Calu3 (cell line): ENCODE measurements at regions not wholly inside any gene's neighbourhood (a gene's known extent, or its start where the extent isn't known, plus 50 kb on each side); places are given as distances from the start of the nearest gene placed in this dataset.

Experiments
- BruUV-seq: library from RNA; stranded (reverse); fragments of 400-500 nt; replicated peaks from 2 replicates; lab custom pipeline; 2021; lab: Mats Ljungman, UMichigan
- CTCF ChIA-PET: fragments of 300-600 bp; sonication (Branson Sonifier 250); formaldehyde crosslinking; loops from one replicate; lab custom pipeline; 2022; ENCODE audit warnings: antibody characterized with exemption; lab: Charles Lee
- DNase-seq: peaks from one replicate; pipeline ENCODE4 v3.0.0; 2022
- H3K27ac Mint-ChIP-seq: one replicate; pipeline ENCODE4 v1.8.0; 2022; ENCODE audit warnings: mixed read lengths; ENCODE audit not compliant: unreplicated experiment
- H3K27me3 Mint-ChIP-seq: one replicate; pipeline ENCODE4 v1.8.0; 2022; ENCODE audit warnings: mixed read lengths; ENCODE audit not compliant: unreplicated experiment
- H3K36me3 Mint-ChIP-seq: one replicate; pipeline ENCODE4 v1.8.0; 2022; ENCODE audit warnings: mild to moderate bottlenecking, moderate library complexity, mixed read lengths; ENCODE audit not compliant: insufficient read depth, unreplicated experiment
- H3K4me1 Mint-ChIP-seq: one replicate; pipeline ENCODE4 v1.8.0; 2022; ENCODE audit warnings: mild to moderate bottlenecking, low read depth, mixed read lengths; ENCODE audit not compliant: unreplicated experiment
- H3K4me3 Mint-ChIP-seq: one replicate; pipeline ENCODE4 v1.8.0; 2022; ENCODE audit warnings: mild to moderate bottlenecking, low read depth, moderate library complexity, mixed read lengths; ENCODE audit not compliant: unreplicated experiment
- H3K9me3 Mint-ChIP-seq: one replicate; pipeline ENCODE4 v1.8.0; 2022; ENCODE audit warnings: low read depth, mixed read lengths; ENCODE audit not compliant: unreplicated experiment
- intact Hi-C: fragments of 100-400 bp; cut with micrococcal nuclease; formaldehyde crosslinking; loops from one replicate; pipeline ENCODE4 v1.10.0; 2022; ENCODE audit not compliant: unreplicated experiment
- TF ChIP-seq, protein P1 (sequence below): fragments of 200-600 bp; IDR thresholded peaks from one replicate; pipeline ENCODE4 v1.8.0; 2022; ENCODE audit warnings: antibody characterized with exemption; ENCODE audit not compliant: unreplicated experiment

DNA sequence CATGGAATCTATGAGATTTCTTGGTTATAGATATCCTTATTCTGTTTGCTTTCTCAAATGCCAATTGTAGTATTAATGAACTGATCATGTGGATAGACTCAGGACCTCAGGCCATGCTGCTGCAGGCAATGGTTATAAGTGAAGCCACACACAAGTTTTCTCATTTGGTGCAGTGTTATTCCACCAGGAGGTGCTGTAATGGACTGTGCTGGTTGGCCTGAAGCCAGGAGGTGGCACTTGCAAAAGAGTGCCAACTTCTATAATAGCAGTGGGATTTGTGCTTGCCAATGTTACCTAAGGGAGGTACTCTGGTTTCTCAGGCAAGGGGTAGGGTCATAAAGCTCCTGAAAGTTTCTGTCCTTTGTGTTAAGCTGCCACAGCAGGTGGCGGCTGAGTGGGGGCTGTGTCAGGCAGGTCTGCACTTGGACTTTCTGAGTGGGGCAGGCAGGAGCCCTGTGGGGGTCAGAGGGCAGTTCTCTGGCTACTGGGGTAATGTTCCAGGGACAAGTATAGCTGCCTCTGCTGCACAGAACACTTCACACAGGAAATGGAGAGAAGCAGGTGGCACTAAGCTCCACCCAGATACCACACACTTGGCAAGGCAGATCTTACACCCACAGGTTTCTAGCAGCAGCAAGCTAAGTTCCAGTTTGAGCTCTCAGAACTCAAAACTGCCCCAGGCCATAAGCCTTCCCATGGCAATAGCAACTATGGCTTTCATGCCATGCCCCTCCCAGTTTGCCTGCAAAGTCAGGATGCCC is 352.6 kb upstream of the CWC22 start:
- no peak overlapping the region for H3K27ac Mint-ChIP-seq
- H3K9me3 Mint-ChIP-seq = no peaks in the 10 kb centered on the region
- no peaks in the 10 kb centered on the region for H3K27me3 Mint-ChIP-seq
- no peak overlapping the region for H3K4me3 Mint-ChIP-seq
- CTCF ChIA-PET = interaction anchor here (0.5 kb wide), 1 partner anchor 64 kb away, joined by 5 read pairs; no protein-coding TSS in a partner anchor
- peaks cover 20% of the 10 kb centered on the region for H3K4me1 Mint-ChIP-seq
- intact Hi-C loops = loop anchor here (10.0 kb wide), 1 partner anchor 155 kb away; no protein-coding TSS in a partner anchor
- BruUV-seq = no TSS peak
- DNase-seq = peak; percentile 30
- TF ChIP-seq, protein P1, sequence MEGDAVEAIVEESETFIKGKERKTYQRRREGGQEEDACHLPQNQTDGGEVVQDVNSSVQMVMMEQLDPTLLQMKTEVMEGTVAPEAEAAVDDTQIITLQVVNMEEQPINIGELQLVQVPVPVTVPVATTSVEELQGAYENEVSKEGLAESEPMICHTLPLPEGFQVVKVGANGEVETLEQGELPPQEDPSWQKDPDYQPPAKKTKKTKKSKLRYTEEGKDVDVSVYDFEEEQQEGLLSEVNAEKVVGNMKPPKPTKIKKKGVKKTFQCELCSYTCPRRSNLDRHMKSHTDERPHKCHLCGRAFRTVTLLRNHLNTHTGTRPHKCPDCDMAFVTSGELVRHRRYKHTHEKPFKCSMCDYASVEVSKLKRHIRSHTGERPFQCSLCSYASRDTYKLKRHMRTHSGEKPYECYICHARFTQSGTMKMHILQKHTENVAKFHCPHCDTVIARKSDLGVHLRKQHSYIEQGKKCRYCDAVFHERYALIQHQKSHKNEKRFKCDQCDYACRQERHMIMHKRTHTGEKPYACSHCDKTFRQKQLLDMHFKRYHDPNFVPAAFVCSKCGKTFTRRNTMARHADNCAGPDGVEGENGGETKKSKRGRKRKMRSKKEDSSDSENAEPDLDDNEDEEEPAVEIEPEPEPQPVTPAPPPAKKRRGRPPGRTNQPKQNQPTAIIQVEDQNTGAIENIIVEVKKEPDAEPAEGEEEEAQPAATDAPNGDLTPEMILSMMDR = peak; percentile 12
- no peaks in the 10 kb centered on the region for H3K36me3 Mint-ChIP-seq

DNA sequence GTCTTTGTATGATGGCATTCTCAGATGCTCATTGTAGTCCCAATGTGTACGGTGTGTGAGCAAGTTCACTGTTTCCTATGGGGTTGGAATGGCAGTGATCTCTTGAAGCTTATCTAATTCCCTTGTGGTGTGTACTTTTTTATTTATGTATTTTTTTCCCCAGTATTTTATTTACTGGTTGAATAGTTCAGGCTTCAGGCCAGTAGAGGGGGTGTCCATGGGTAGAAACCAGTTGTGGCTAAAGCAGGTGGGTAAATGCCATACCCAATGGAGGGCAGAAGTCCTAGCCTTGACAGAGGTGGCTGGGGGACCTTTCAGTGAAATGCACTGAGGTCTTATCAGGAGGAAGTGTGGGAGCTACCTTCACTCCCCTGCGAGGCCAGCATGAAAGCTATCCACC is 351.4 kb upstream of the CWC22 start:
- Mint-ChIP-seq H3K27ac (no peak overlapping the region), H3K36me3 (no peaks in the 10 kb centered on the region), H3K4me1 (peaks cover 18% of the 10 kb centered on the region), H3K27me3 (no peaks in the 10 kb centered on the region), H3K4me3 (no peak overlapping the region), H3K9me3 (no peaks in the 10 kb centered on the region)
- CTCF ChIA-PET = no interaction called here
- no peak for DNase-seq
- BruUV-seq = no TSS peak
- intact Hi-C loops = no loop called here
- TF ChIP-seq, protein P1 = no peak

DNA sequence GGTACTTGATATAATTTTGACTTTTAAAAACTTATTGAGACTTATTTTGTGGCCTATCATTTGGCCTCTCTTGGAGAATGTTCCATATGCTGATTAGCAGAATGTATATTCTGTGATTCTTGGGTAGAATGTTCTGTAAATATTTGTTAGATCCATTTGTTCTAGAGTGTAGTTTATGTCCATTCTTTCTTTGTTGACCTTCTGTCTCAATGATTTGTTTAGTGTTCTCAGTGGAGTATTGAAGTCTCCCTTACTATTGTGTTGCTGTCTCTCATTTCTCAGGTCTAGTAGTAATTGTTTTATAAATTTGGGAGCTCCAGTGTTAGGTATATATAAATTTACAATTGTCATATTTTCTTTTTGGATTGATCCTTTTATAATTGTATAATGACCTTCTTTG is 349.6 kb upstream of the CWC22 start:
- intact Hi-C loops = no loop called here
- Mint-ChIP-seq H3K4me1 (peaks cover 18% of the 10 kb centered on the region), H3K27me3 (no peaks in the 10 kb centered on the region), H3K4me3 (no peak overlapping the region), H3K36me3 (no peaks in the 10 kb centered on the region), H3K9me3 (no peaks in the 10 kb centered on the region), H3K27ac (no peak overlapping the region)
- CTCF ChIA-PET = no interaction called here
- no TSS peak for BruUV-seq
- DNase-seq = no peak
- TF ChIP-seq, protein P1 = no peak

DNA sequence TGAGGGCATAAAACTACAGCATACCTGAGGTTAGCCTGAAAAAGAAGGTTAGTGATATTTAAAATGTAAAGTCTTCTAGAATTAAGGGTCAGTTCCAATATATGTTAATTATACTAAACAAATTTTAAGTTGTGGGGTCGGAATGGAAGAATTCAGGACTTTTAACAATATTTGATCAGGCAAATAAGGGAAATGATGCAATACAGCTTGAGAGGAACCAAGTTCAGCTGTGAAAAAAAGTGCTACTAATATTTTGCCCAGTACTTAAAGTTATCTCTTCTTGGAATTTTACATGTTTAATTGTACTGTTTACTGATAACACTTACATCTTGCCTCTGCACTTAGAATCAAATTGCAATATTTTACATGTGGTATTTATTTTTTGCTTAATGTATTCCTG is 345.5 kb upstream of the CWC22 start:
- CTCF ChIA-PET = interaction anchor here (0.5 kb wide), 1 partner anchor 721 kb away, joined by 3 read pairs; no protein-coding TSS in a partner anchor
- TF ChIP-seq, protein P1 = no peak
- H3K4me1 Mint-ChIP-seq = no peaks in the 10 kb centered on the region
- no peak for DNase-seq
- H3K36me3 Mint-ChIP-seq = no peaks in the 10 kb centered on the region
- H3K27me3 Mint-ChIP-seq = no peaks in the 10 kb centered on the region
- no peak overlapping the region for H3K4me3 Mint-ChIP-seq
- no TSS peak for BruUV-seq
- no peak overlapping the region for H3K27ac Mint-ChIP-seq
- intact Hi-C loops = loop anchor here (5.0 kb wide), 1 partner anchor 110 kb away; no protein-coding TSS in a partner anchor
- H3K9me3 Mint-ChIP-seq = peaks cover 3% of the 10 kb centered on the region
